Tibial nerve (tissue), 3 donors: ENCODE measurements at regions not wholly inside any gene's neighbourhood (a gene's known extent, or its start where the extent isn't known, plus 50 kb on each side); places are given as distances from the start of the nearest gene placed in this dataset.

Experiments
- CTCF ChIP-seq, 5 experiments: fragments of 200-600 bp in 3 of 5; fragments of 450-650 bp in 2 of 5; sonication (generic) in 3 of 5; IDR thresholded peaks; one replicate each; pipeline ENCODE4 v1.5.1; 2016 to 2019; ENCODE audit warnings: antibody characterized with exemption in 5 of 5, mild to moderate bottlenecking in 3 of 5, moderate library complexity in 2 of 5
- POLR2A ChIP-seq, 2 donors: fragments of 450-650 bp; IDR thresholded peaks; one replicate each; pipeline ENCODE4 v1.6.1; 2017; ENCODE audit warnings: antibody characterized with exemption in 2 of 2, mild to moderate bottlenecking in 2 of 2, moderate library complexity in 2 of 2

- TF ChIP-seq CTCF (IDR thresholded peaks at IDR 0.05), result no peak
- no peak for TF ChIP-seq POLR2A (IDR thresholded peaks at IDR 0.05)
Observed at GRCh38 chr13:83286737-83287136, 595.5 kb downstream of the SLITRK1 start.
